ENCODE measurements at regions not wholly inside any gene's neighbourhood (a gene's known extent, or its start where the extent isn't known, plus 50 kb on each side); places are given as distances from the start of the nearest gene placed in this dataset.

- TF ChIP-seq, protein P1, sequence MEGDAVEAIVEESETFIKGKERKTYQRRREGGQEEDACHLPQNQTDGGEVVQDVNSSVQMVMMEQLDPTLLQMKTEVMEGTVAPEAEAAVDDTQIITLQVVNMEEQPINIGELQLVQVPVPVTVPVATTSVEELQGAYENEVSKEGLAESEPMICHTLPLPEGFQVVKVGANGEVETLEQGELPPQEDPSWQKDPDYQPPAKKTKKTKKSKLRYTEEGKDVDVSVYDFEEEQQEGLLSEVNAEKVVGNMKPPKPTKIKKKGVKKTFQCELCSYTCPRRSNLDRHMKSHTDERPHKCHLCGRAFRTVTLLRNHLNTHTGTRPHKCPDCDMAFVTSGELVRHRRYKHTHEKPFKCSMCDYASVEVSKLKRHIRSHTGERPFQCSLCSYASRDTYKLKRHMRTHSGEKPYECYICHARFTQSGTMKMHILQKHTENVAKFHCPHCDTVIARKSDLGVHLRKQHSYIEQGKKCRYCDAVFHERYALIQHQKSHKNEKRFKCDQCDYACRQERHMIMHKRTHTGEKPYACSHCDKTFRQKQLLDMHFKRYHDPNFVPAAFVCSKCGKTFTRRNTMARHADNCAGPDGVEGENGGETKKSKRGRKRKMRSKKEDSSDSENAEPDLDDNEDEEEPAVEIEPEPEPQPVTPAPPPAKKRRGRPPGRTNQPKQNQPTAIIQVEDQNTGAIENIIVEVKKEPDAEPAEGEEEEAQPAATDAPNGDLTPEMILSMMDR (conservative IDR thresholded peaks at IDR 0.05; ENCODE audit: low read depth in 2 of 2): no peak
- TF ChIP-seq POLR2AphosphoS5 (IDR thresholded peaks at IDR 0.05; ENCODE audit: low read depth): no peak
- TF ChIP-seq, protein P2, sequence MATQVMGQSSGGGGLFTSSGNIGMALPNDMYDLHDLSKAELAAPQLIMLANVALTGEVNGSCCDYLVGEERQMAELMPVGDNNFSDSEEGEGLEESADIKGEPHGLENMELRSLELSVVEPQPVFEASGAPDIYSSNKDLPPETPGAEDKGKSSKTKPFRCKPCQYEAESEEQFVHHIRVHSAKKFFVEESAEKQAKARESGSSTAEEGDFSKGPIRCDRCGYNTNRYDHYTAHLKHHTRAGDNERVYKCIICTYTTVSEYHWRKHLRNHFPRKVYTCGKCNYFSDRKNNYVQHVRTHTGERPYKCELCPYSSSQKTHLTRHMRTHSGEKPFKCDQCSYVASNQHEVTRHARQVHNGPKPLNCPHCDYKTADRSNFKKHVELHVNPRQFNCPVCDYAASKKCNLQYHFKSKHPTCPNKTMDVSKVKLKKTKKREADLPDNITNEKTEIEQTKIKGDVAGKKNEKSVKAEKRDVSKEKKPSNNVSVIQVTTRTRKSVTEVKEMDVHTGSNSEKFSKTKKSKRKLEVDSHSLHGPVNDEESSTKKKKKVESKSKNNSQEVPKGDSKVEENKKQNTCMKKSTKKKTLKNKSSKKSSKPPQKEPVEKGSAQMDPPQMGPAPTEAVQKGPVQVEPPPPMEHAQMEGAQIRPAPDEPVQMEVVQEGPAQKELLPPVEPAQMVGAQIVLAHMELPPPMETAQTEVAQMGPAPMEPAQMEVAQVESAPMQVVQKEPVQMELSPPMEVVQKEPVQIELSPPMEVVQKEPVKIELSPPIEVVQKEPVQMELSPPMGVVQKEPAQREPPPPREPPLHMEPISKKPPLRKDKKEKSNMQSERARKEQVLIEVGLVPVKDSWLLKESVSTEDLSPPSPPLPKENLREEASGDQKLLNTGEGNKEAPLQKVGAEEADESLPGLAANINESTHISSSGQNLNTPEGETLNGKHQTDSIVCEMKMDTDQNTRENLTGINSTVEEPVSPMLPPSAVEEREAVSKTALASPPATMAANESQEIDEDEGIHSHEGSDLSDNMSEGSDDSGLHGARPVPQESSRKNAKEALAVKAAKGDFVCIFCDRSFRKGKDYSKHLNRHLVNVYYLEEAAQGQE (IDR thresholded peaks at IDR 0.05; ENCODE audit: unreplicated experiment): no peak
- no peak for TF ChIP-seq EZH2phosphoT487 (IDR thresholded peaks at IDR 0.05; ENCODE audit: unreplicated experiment)
- TF ChIP-seq EZH2 (IDR thresholded peaks at IDR 0.05; ENCODE audit: low read depth, unreplicated experiment): no peak
- no peak for TF ChIP-seq JUNB (IDR thresholded peaks at IDR 0.05; ENCODE audit: unreplicated experiment)
- TF ChIP-seq CREB1 (CRISPR knock-in tag; IDR thresholded peaks at IDR 0.05; ENCODE audit: low read depth): no peak
- TF ChIP-seq NANOG (IDR thresholded peaks at IDR 0.05; ENCODE audit: borderline replicate concordance): no peak
- TF ChIP-seq STAT1 (IDR thresholded peaks at IDR 0.05; ENCODE audit: unreplicated experiment): no peak
- no peak for TF ChIP-seq ZNF331 (CRISPR knock-in tag; IDR thresholded peaks at IDR 0.05; ENCODE audit: low read depth)
- no peak for TF ChIP-seq ETS1 (IDR thresholded peaks at IDR 0.05)
- TF ChIP-seq ZNF114 (CRISPR knock-in tag; IDR thresholded peaks at IDR 0.05): no peak
- TF ChIP-seq, protein P3, sequence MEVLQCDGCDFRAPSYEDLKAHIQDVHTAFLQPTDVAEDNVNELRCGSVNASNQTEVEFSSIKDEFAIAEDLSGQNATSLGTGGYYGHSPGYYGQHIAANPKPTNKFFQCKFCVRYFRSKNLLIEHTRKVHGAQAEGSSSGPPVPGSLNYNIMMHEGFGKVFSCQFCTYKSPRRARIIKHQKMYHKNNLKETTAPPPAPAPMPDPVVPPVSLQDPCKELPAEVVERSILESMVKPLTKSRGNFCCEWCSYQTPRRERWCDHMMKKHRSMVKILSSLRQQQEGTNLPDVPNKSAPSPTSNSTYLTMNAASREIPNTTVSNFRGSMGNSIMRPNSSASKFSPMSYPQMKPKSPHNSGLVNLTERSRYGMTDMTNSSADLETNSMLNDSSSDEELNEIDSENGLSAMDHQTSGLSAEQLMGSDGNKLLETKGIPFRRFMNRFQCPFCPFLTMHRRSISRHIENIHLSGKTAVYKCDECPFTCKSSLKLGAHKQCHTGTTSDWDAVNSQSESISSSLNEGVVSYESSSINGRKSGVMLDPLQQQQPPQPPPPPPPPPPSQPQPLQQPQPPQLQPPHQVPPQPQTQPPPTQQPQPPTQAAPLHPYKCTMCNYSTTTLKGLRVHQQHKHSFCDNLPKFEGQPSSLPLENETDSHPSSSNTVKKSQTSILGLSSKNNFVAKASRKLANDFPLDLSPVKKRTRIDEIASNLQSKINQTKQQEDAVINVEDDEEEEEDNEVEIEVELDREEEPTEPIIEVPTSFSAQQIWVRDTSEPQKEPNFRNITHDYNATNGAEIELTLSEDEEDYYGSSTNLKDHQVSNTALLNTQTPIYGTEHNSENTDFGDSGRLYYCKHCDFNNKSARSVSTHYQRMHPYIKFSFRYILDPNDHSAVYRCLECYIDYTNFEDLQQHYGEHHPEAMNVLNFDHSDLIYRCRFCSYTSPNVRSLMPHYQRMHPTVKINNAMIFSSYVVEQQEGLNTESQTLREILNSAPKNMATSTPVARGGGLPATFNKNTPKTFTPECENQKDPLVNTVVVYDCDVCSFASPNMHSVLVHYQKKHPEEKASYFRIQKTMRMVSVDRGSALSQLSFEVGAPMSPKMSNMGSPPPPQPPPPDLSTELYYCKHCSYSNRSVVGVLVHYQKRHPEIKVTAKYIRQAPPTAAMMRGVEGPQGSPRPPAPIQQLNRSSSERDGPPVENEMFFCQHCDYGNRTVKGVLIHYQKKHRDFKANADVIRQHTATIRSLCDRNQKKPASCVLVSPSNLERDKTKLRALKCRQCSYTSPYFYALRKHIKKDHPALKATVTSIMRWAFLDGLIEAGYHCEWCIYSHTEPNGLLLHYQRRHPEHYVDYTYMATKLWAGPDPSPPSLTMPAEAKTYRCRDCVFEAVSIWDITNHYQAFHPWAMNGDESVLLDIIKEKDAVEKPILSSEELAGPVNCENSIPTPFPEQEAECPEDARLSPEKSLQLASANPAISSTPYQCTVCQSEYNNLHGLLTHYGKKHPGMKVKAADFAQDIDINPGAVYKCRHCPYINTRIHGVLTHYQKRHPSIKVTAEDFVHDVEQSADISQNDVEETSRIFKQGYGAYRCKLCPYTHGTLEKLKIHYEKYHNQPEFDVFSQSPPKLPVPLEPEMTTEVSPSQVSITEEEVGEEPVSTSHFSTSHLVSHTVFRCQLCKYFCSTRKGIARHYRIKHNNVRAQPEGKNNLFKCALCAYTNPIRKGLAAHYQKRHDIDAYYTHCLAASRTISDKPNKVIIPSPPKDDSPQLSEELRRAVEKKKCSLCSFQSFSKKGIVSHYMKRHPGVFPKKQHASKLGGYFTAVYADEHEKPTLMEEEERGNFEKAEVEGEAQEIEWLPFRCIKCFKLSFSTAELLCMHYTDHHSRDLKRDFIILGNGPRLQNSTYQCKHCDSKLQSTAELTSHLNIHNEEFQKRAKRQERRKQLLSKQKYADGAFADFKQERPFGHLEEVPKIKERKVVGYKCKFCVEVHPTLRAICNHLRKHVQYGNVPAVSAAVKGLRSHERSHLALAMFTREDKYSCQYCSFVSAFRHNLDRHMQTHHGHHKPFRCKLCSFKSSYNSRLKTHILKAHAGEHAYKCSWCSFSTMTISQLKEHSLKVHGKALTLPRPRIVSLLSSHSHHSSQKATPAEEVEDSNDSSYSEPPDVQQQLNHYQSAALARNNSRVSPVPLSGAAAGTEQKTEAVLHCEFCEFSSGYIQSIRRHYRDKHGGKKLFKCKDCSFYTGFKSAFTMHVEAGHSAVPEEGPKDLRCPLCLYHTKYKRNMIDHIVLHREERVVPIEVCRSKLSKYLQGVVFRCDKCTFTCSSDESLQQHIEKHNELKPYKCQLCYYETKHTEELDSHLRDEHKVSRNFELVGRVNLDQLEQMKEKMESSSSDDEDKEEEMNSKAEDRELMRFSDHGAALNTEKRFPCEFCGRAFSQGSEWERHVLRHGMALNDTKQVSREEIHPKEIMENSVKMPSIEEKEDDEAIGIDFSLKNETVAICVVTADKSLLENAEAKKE (CRISPR knock-in tag; IDR thresholded peaks at IDR 0.05): no peak
Measured at GRCh38 chr4:15148199-15148598, 145.9 kb downstream of the CPEB2 start.
